PC-9 (cell line): ENCODE measurements at regions not wholly inside any gene's neighbourhood (a gene's known extent, or its start where the extent isn't known, plus 50 kb on each side); places are given as distances from the start of the nearest gene placed in this dataset.

Experiments
- CTCF ChIP-seq: fragments of 200-600 bp; sonication (generic); conservative IDR thresholded peaks from 2 replicates; pipeline ENCODE4 v1.6.1; 2017; ENCODE audit warnings: mixed run types, antibody characterized with exemption, mild to moderate bottlenecking, moderate library complexity
- EZH2 ChIP-seq: fragments of 200-600 bp; sonication (generic); IDR thresholded peaks from 2 replicates; pipeline ENCODE4 v1.8.0; 2017; ENCODE audit warnings: antibody characterized with exemption, low read depth

GRCh38 chr15:46260937-46261336 lies 626.1 kb downstream of the SQOR start:
- no peak for TF ChIP-seq CTCF
- no peak for TF ChIP-seq EZH2
